ENCODE measurements at regions not wholly inside any gene's neighbourhood (a gene's known extent, or its start where the extent isn't known, plus 50 kb on each side); places are given as distances from the start of the nearest gene placed in this dataset.

GRCh38 chr5:148003226-148003625 lies 60.6 kb upstream of the SPINK5 start:
- TF ChIP-seq CTCF (conservative IDR thresholded peaks at IDR 0.05; ENCODE audit: low read depth, low read length) (no peak), EZH2phosphoT487 (IDR thresholded peaks at IDR 0.05; ENCODE audit: borderline replicate concordance, low read length) (no peak), EZH2 (IDR thresholded peaks at IDR 0.05; ENCODE audit: low read length, unreplicated experiment) (no peak)
